Type B pancreatic cell (in vitro differentiated cells): ENCODE measurements at regions not wholly inside any gene's neighbourhood (a gene's known extent, or its start where the extent isn't known, plus 50 kb on each side); places are given as distances from the start of the nearest gene placed in this dataset.

Experiments
- DNase-seq: peaks from one replicate; pipeline ENCODE4 v3.0.0; 2021; ENCODE audit warnings: mixed read lengths; ENCODE audit not compliant: unreplicated experiment; ENCODE audit errors: extremely low spot score
- H3K27ac Mint-ChIP-seq: 2 replicates; pipeline ENCODE4 v1.8.0; 2021; ENCODE audit warnings: mild to moderate bottlenecking, mixed read lengths
- H3K27me3 Mint-ChIP-seq: 2 replicates; pipeline ENCODE4 v1.8.0; 2021; ENCODE audit warnings: mixed read lengths
- H3K36me3 Mint-ChIP-seq: 2 replicates; pipeline ENCODE4 v1.8.0; 2021; ENCODE audit warnings: mixed read lengths
- H3K4me1 Mint-ChIP-seq: one replicate; pipeline ENCODE4 v1.8.0; 2021; ENCODE audit warnings: mixed read lengths; ENCODE audit not compliant: unreplicated experiment
- H3K4me3 Mint-ChIP-seq: 2 replicates; pipeline ENCODE4 v1.8.0; 2021; ENCODE audit warnings: mild to moderate bottlenecking, mixed read lengths
- H3K9me3 Mint-ChIP-seq: 2 replicates; pipeline ENCODE4 v1.8.0; 2021; ENCODE audit warnings: mixed read lengths
- CTCF ChIP-seq: fragments of 200-600 bp; sonication (generic); conservative IDR thresholded peaks from 2 replicates; pipeline ENCODE4 v1.5.0; 2021; ENCODE audit warnings: antibody characterized with exemption, mild to moderate bottlenecking

- no peak overlapping the region for H3K4me3 Mint-ChIP-seq
- peak; percentile 59 for DNase-seq
- no peaks in the 10 kb centered on the region for H3K9me3 Mint-ChIP-seq
- H3K36me3 Mint-ChIP-seq = no peaks in the 10 kb centered on the region
- peaks cover 20% of the 10 kb centered on the region for H3K4me1 Mint-ChIP-seq
- TF ChIP-seq CTCF = no peak
- peaks cover 4% of the 10 kb centered on the region for H3K27me3 Mint-ChIP-seq
- no peak overlapping the region for H3K27ac Mint-ChIP-seq
Measured at GRCh38 chr1:30322859-30323257, 400.5 kb downstream of the MATN1 start.

- no peak for TF ChIP-seq CTCF
- H3K4me1 Mint-ChIP-seq = peaks cover 24% of the 10 kb centered on the region
- no peak overlapping the region for H3K4me3 Mint-ChIP-seq
- DNase-seq = peak; percentile 59
- no peaks in the 10 kb centered on the region for H3K9me3 Mint-ChIP-seq
- no peaks in the 10 kb centered on the region for H3K36me3 Mint-ChIP-seq
- H3K27ac Mint-ChIP-seq = no peak overlapping the region
- H3K27me3 Mint-ChIP-seq = peaks cover 4% of the 10 kb centered on the region
Measured at GRCh38 chr1:30321996-30322858, 401.2 kb downstream of the MATN1 start.

GRCh38 chr1:30321246-30321910 is 402.0 kb downstream of the MATN1 start:
- DNase-seq = peak; percentile 64
- Mint-ChIP-seq H3K4me3 (no peak overlapping the region), H3K9me3 (no peaks in the 10 kb centered on the region), H3K27ac (no peak overlapping the region), H3K4me1 (peaks cover 24% of the 10 kb centered on the region), H3K27me3 (peaks cover 4% of the 10 kb centered on the region), H3K36me3 (no peaks in the 10 kb centered on the region)
- TF ChIP-seq CTCF = no peak

- peak; percentile 61 for DNase-seq
- H3K9me3 Mint-ChIP-seq = no peaks in the 10 kb centered on the region
- H3K27me3 Mint-ChIP-seq = peaks cover 6% of the 10 kb centered on the region
- H3K36me3 Mint-ChIP-seq = no peaks in the 10 kb centered on the region
- H3K4me3 Mint-ChIP-seq = no peak overlapping the region
- TF ChIP-seq CTCF = no peak
- peaks cover 29% of the 10 kb centered on the region for H3K4me1 Mint-ChIP-seq
- no peak overlapping the region for H3K27ac Mint-ChIP-seq
Measured at GRCh38 chr1:30320581-30320890, 402.8 kb downstream of the MATN1 start.

GRCh38 chr1:30319765-30320580 is 403.4 kb downstream of the MATN1 start:
- no peak overlapping the region for H3K4me3 Mint-ChIP-seq
- no peak for TF ChIP-seq CTCF
- H3K36me3 Mint-ChIP-seq = no peaks in the 10 kb centered on the region
- H3K27ac Mint-ChIP-seq = no peak overlapping the region
- DNase-seq = peak; percentile 50
- peaks cover 30% of the 10 kb centered on the region for H3K4me1 Mint-ChIP-seq
- no peaks in the 10 kb centered on the region for H3K9me3 Mint-ChIP-seq
- H3K27me3 Mint-ChIP-seq = peaks cover 9% of the 10 kb centered on the region
